ENCODE measurements at regions not wholly inside any gene's neighbourhood (a gene's known extent, or its start where the extent isn't known, plus 50 kb on each side); places are given as distances from the start of the nearest gene placed in this dataset.

DNA sequence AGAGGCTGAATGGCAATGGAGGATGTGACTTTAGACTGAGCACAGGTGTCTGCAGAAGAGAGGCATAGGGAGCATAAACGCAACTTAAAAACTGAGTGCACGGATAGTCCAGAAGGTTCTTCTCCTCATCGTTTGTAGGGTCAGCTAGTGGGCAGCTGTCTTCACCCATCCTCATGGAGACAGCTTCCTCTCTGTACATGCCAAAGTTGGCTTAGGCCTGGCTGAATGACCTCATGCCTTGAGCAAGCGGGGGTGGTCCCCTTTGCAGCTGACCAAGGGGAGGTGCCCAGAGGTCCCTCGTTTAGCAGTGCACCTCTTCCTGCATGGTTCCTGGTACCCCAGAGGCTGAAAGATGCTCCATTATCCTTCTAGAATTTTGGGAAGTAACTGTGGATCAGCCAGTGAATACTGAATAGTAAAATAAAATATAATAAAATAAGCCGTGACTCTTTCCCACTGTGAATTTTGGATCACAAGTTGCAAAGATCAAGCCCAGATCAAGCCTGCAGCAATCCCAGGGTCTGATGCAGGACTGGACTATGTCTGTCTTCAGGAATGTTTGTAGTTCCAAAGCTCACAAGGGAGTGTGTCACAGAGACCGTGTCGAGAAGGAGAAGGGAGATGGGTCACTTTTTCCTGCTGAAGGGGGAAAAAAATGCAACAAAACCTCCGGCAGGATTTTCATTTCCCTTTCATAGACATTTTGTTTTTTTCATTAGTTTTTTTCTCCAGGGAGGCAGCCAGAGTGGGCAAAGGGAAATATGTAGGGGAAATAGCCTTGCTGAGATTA, 295.3 kb upstream of the MKI67 start:
- intact Hi-C loops (cut with DNase I): no loop called here
- H3K4me3 ChIP-seq: no peak overlapping the region
- WGBS (ENCODE audit: insufficient coverage, low coverage, low lambda C conversion rate, missing lambda C conversion rate): 32% methylated on average over 8 of the region's 9 CpGs
- peaks cover 0 to 7% of the 10 kb centered on the region in 2 donors for H3K27me3 ChIP-seq
- ATAC-seq: peak in 1 of 4 donors; percentile 52
- no peak for DNase-seq
- no peaks in the 10 kb centered on the region for H3K36me3 ChIP-seq
- no peak for TF ChIP-seq POLR2A (IDR thresholded peaks at IDR 0.05)
- H3K27ac ChIP-seq: no peak overlapping the region
- no peaks in the 10 kb centered on the region for H3K4me1 ChIP-seq
- no peaks in the 10 kb centered on the region for H3K9me3 ChIP-seq

DNA sequence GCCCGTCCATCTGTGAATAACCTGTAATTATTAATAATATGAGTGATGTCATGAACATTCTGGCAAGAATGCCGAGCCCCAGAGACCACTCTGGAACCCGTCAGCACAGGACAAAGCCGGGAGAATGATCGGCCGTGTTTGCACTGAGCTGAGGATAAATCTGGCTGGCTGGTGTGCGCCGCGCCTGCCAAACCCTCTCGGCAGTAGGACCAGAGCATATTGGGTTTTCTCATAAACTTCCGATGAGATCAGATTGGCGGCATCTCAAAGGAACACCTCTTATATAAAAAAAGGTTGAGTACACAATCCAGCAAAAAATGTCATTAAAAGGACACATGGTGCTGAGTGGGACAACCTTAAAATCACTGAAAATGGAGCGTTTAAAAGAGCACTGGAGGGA, 296.0 kb upstream of the MKI67 start:
- 64% methylated on average over 11 of the region's 13 CpGs for WGBS (ENCODE audit: insufficient coverage, low coverage, low lambda C conversion rate, missing lambda C conversion rate)
- no peak for ATAC-seq
- peaks cover 0 to 7% of the 10 kb centered on the region in 2 donors for H3K27me3 ChIP-seq
- H3K4me1 ChIP-seq: no peaks in the 10 kb centered on the region
- H3K9me3 ChIP-seq: no peaks in the 10 kb centered on the region
- no peak for DNase-seq
- no peak overlapping the region for H3K27ac ChIP-seq
- TF ChIP-seq POLR2A (IDR thresholded peaks at IDR 0.05): no peak
- TF ChIP-seq, protein P1, sequence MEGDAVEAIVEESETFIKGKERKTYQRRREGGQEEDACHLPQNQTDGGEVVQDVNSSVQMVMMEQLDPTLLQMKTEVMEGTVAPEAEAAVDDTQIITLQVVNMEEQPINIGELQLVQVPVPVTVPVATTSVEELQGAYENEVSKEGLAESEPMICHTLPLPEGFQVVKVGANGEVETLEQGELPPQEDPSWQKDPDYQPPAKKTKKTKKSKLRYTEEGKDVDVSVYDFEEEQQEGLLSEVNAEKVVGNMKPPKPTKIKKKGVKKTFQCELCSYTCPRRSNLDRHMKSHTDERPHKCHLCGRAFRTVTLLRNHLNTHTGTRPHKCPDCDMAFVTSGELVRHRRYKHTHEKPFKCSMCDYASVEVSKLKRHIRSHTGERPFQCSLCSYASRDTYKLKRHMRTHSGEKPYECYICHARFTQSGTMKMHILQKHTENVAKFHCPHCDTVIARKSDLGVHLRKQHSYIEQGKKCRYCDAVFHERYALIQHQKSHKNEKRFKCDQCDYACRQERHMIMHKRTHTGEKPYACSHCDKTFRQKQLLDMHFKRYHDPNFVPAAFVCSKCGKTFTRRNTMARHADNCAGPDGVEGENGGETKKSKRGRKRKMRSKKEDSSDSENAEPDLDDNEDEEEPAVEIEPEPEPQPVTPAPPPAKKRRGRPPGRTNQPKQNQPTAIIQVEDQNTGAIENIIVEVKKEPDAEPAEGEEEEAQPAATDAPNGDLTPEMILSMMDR (IDR thresholded peaks at IDR 0.05): no peak
- H3K36me3 ChIP-seq: no peaks in the 10 kb centered on the region
- no peak overlapping the region for H3K4me3 ChIP-seq
- intact Hi-C loops (cut with DNase I): no loop called here

DNA sequence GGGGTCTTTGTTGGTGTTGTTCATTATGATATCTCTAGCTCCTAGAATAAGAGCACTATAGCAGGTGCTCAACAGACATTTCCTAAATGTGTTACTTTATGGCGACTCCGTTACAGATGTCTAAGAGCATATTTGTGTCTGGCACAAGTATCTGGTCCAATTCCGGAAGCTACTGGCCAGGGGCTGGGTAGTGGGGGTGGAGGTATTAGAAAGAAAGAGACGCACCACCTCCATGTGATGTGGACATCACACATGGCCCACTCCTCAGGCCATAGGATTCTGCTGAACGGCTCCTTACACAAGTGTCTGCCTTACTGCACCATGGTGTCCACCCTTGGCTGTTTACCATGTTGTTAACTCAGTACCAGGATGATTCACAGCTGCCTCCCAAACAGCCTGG, 296.8 kb upstream of the MKI67 start:
- no peaks in the 10 kb centered on the region for H3K36me3 ChIP-seq
- intact Hi-C loops (cut with DNase I): no loop called here
- TF ChIP-seq, protein P1 (IDR thresholded peaks at IDR 0.05): no peak
- TF ChIP-seq POLR2A (IDR thresholded peaks at IDR 0.05): no peak
- H3K9me3 ChIP-seq: no peaks in the 10 kb centered on the region
- no peak for ATAC-seq
- H3K4me3 ChIP-seq: no peak overlapping the region
- no peaks in the 10 kb centered on the region for H3K4me1 ChIP-seq
- DNase-seq: no peak
- WGBS (ENCODE audit: insufficient coverage, low coverage, low lambda C conversion rate, missing lambda C conversion rate): 47% methylated on average over 5 of the region's 5 CpGs
- H3K27me3 ChIP-seq: peaks cover 0 to 7% of the 10 kb centered on the region in 2 donors
- no peak overlapping the region for H3K27ac ChIP-seq

DNA sequence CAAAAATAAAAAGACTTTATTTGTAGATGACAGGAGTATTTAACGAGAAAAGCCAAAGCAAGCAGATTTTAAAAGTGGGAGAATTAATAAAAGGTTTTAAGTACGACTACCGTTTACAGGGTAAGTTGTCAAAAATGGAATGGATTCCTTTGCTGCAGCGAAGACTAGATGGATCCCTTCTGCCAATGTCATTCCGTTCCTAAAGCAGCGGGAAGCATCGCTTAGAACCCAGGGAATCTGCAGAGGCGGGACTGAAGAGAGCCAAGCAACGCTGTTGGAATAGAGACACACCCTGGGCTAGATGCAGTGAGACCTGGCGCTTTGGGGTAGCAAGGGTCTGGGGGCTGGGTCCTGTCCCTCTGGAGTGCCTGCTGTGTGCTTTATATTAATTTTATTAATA, 303.1 kb upstream of the MKI67 start:
- intact Hi-C loops (cut with DNase I): no loop called here
- DNase-seq: no peak
- Histone ChIP-seq H3K4me1 (no peaks in the 10 kb centered on the region), H3K36me3 (no peaks in the 10 kb centered on the region), H3K27me3 (no peaks in the 10 kb centered on the region), H3K4me3 (no peak overlapping the region), H3K27ac (no peak overlapping the region), H3K9me3 (no peaks in the 10 kb centered on the region)
- ATAC-seq: no peak
- WGBS (ENCODE audit: insufficient coverage, low coverage, low lambda C conversion rate, missing lambda C conversion rate): 57% methylated on average over 9 of the region's 10 CpGs
- TF ChIP-seq, protein P1 (IDR thresholded peaks at IDR 0.05): no peak
- no peak for TF ChIP-seq POLR2A (IDR thresholded peaks at IDR 0.05)

DNA sequence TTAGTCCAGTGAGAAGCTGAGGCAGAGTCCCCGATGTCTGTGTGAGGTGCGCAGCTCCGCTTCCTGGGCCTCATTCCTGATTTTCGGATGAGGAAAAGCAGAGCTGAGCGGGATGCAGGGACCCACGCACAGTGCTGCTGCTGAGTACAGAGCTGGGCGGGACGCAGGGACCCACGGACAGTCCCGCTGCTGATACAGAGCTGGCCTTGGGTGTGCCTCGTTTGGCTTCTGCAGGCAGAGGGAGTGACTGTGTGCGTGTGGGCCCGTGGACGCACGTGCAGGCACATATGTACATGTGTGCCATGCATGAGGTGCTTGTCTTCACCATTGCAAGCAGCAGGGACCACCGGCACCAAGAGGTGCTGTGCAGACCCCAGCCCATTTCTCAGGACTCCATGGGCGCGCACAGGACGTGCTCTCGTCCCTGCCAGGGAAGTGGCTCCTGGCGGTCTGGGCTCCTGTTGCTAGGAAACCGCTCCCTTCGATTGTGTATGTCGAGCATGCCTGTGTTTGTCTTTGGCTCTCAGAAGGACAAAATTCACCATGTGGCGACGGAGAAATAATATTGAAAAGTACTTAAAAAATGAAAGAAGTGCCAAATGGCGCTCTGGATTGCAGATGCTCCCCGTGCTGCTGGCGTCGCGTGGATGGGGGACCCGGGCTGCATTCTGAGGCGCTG, 303.8 kb upstream of the MKI67 start:
- H3K4me1 ChIP-seq: no peaks in the 10 kb centered on the region
- no peaks in the 10 kb centered on the region for H3K27me3 ChIP-seq
- no peak overlapping the region for H3K4me3 ChIP-seq
- no peak for ATAC-seq
- H3K9me3 ChIP-seq: no peaks in the 10 kb centered on the region
- intact Hi-C loops (cut with DNase I): no loop called here
- TF ChIP-seq POLR2A (IDR thresholded peaks at IDR 0.05): no peak
- TF ChIP-seq, protein P1 (IDR thresholded peaks at IDR 0.05): no peak
- no peak for DNase-seq
- H3K36me3 ChIP-seq: no peaks in the 10 kb centered on the region
- H3K27ac ChIP-seq: no peak overlapping the region
- 44% methylated on average over 16 of the region's 33 CpGs for WGBS (ENCODE audit: insufficient coverage, low coverage, low lambda C conversion rate, missing lambda C conversion rate)
